Neural progenitor cell (in vitro differentiated cells): ENCODE measurements at regions not wholly inside any gene's neighbourhood (a gene's known extent, or its start where the extent isn't known, plus 50 kb on each side); places are given as distances from the start of the nearest gene placed in this dataset.

Experiments
- CTCF ChIP-seq: fragments of 200-600 bp; sonication (generic); IDR thresholded peaks from 2 replicates; pipeline ENCODE4 v1.5.1; 2017; ENCODE audit warnings: antibody characterized with exemption, mild to moderate bottlenecking
- EZH2phosphoT487 ChIP-seq: fragments of 200-600 bp; sonication (generic); IDR thresholded peaks from 2 replicates; pipeline ENCODE4 v1.6.1; 2017; ENCODE audit warnings: antibody characterized with exemption

DNA sequence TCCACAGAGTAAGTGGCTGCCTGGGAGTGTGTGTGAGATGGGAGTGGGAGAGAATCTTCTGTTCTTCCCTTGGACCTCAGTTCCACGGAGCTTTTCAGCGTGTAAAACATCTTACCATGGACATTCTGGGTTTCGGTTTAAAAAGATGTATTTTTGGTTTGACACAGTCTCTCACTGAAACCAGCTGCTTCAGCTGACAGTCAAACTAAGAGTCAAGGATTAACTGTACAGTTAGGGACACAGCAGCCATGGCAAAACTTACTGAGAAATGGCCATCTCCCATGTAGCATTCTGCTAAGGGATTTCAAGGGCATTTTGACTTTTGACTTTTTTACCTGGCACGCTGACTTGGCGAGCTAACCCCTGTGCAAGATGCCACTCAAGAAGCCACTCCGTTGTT, 93.8 kb upstream of the IL12B start:
- TF ChIP-seq CTCF (no peak), EZH2phosphoT487 (no peak)
